ENCODE measurements at regions not wholly inside any gene's neighbourhood (a gene's known extent, or its start where the extent isn't known, plus 50 kb on each side); places are given as distances from the start of the nearest gene placed in this dataset.

- TF ChIP-seq CTCF (optimal IDR thresholded peaks at IDR 0.05 in 1 of 3, IDR thresholded peaks at IDR 0.05 in 1 of 3, conservative IDR thresholded peaks at IDR 0.05 in 1 of 3; ENCODE audit: extremely low read depth in 1 of 3, insufficient read depth in 2 of 3, low read length in 3 of 3), result no peak
- TF ChIP-seq EZH2 (IDR thresholded peaks at IDR 0.05; ENCODE audit: low read length), result no peak
Measured at GRCh38 chr7:95688931-95689495, 83.3 kb upstream of the DYNC1I1 start.
